NCI-H1930 (cell line): ENCODE measurements at regions not wholly inside any gene's neighbourhood (a gene's known extent, or its start where the extent isn't known, plus 50 kb on each side); places are given as distances from the start of the nearest gene placed in this dataset.
"Not testable (repeated sequence)": the region's sequence is repeated elsewhere in the genome, so short reads cannot be mapped to it uniquely, and the experiment has no call there.

ENCODE experiments used
- DNase-seq, 2 experiments: peaks; one replicate each; lab custom pipeline; 2025; lab: John Stamatoyannopoulos, UW

- no peak for DNase-seq
These were observed 408.7 kb upstream of the PITX2 start for GRCh38 chr4:111031596-111031995.

GRCh38 chr4:111037591-111038360, 414.9 kb upstream of the PITX2 start:
- DNase-seq = no peak

GRCh38 chr4:111040904-111041303, 418.0 kb upstream of the PITX2 start:
- no peak for DNase-seq

GRCh38 chr4:111043286-111043685, 420.4 kb upstream of the PITX2 start:
- no peak for DNase-seq

GRCh38 chr4:111045992-111046391, 423.1 kb upstream of the PITX2 start:
- DNase-seq = no peak

GRCh38 chr4:111046811-111047210, 423.9 kb upstream of the PITX2 start:
- no peak for DNase-seq

- DNase-seq = no peak
These were observed 425.4 kb upstream of the PITX2 start for GRCh38 chr4:111048316-111048715.

- DNase-seq = no peak
These were observed 441.6 kb upstream of the PITX2 start for GRCh38 chr4:111064342-111064993.

GRCh38 chr4:111066001-111066400, 443.1 kb upstream of the PITX2 start:
- DNase-seq = no peak

GRCh38 chr4:111066447-111066846, 443.6 kb upstream of the PITX2 start:
- DNase-seq = no peak

GRCh38 chr4:111066887-111067286, 444.0 kb upstream of the PITX2 start:
- no peak for DNase-seq

- DNase-seq = no peak
These were observed 446.0 kb upstream of the PITX2 start for GRCh38 chr4:111068883-111069282.

- no peak for DNase-seq
These were observed 447.5 kb upstream of the PITX2 start for GRCh38 chr4:111070390-111070789.

GRCh38 chr4:111074523-111075114, 451.7 kb upstream of the PITX2 start:
- DNase-seq = no peak

- DNase-seq = not testable (repeated sequence)
These were observed 453.4 kb upstream of the PITX2 start for GRCh38 chr4:111076299-111076698.

GRCh38 chr4:111108153-111108552, 485.3 kb upstream of the PITX2 start:
- DNase-seq = no peak

- no peak for DNase-seq
These were observed 490.7 kb upstream of the PITX2 start for GRCh38 chr4:111113591-111113990.

GRCh38 chr4:111115881-111116280, 493.0 kb upstream of the PITX2 start:
- no peak for DNase-seq

- no peak for DNase-seq
These were observed 497.3 kb upstream of the PITX2 start for GRCh38 chr4:111120191-111120590.

GRCh38 chr4:111126340-111126739, 503.5 kb upstream of the PITX2 start:
- no peak for DNase-seq

- no peak for DNase-seq
These were observed 505.0 kb upstream of the PITX2 start for GRCh38 chr4:111127841-111128240.

- no peak for DNase-seq
These were observed 505.4 kb upstream of the PITX2 start for GRCh38 chr4:111128327-111128726.

GRCh38 chr4:111136438-111136837, 513.6 kb upstream of the PITX2 start:
- DNase-seq = no peak
